Stimulated activated CD4-positive, alpha-beta T cell treated with anti-CD3 and anti-CD28 coated beads, Interleukin-2, amount 100 ng/mL, for 4 hours (primary cell): ENCODE measurements at regions not wholly inside any gene's neighbourhood (a gene's known extent, or its start where the extent isn't known, plus 50 kb on each side); places are given as distances from the start of the nearest gene placed in this dataset.
"Not testable (repeated sequence)": the region's sequence is repeated elsewhere in the genome, so short reads cannot be mapped to it uniquely, and the experiment has no call there.

Source experiments
- DNase-seq: peaks from one replicate; pipeline ENCODE4 v3.0.0-alpha.2; 2020; ENCODE audit warnings: low read depth

DNA sequence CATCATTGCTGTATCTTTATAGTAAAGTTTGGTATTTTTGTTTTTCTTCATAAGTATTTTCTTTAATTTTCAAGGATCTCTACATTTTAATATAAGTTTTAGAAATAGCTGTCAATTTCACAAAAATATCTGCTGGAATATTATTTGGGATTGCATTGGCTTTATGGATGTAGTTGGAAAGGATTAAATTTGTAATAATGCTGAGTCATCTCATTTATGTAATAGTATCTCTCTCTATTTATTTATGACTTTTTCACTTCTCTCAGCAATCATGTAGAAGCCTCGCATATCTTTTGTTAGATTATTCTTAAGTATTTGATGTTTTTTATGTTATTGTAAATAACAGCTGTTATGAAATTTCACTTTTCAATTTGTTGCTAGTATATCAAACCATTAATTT, 223.1 kb upstream of the POGK start:
- DNase-seq, result no peak

DNA sequence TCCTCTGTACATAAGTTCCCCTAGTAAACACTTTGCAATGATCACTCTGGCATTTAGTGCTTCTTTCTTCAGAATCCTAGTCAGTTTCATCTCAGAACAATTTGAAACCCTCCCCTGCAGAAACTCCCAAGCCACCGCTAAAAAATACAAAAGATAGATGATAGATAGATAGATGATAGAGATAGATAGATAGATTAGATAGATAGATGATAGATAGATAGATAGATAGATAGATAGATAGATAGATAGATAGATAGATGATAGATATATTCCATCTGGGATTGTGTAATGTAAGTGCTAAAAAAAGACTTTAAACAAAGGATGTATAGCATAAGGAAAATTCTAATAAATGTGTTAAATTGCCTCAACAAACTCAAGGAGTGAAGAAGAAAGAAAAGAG, 212.6 kb upstream of the POGK start:
- no peak for DNase-seq

DNA sequence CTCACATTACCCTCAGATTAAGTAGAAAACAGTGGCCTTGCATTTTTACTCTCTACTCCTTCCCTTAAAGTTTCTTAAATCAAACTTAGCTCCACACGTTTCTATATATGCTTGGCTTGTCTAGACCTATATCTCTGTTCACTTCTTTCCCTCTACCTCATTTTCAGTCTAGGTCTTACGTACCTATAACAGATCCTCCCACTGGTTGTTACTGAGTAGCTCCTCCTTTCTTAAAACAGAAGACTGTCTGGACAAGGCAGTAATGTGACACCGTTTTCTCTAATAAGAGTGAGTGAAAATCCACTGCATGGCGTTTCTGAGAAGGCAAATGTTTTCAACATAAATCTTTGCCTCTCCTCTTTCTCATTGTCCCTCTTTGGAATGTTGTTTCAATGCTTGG, 211.7 kb upstream of the POGK start:
- no peak for DNase-seq

DNA sequence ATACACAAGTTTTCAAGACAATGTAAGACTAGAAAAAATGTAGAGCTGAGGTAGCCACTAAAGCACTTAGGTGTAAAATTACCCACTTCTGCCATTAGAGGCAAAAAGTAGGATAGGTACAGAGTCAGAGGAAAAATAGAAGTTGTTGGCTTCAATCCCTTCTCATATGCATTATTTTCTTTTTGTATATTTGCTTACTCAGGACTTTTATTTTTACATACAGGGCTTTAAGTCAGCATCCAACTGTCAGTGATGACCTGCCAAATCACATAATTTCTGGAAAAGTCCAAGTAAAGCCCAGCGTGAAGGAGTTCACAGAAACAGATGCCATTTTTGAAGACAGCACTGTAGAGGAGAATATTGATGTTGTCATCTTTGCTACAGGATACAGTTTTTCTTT, 211.0 kb upstream of the POGK start:
- no peak for DNase-seq

DNA sequence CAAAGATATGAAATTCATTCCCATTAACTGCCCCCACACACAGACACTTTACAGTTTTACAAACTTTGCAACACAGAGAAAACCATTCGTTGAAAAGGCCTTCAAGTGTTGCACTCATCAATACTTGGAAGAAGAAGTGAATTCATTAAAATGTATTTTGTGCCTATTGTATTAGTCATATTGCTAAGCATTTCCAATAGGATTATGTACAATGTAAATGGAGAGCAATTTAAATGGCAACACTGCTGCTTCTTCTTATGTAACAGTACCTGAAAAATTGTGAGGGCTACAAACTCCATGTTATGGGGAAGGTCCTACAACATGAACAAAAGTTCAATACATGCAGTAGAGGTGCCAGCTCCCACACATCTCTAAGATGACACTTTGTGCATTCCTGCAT, 209.3 kb upstream of the POGK start:
- DNase-seq, result no peak

DNA sequence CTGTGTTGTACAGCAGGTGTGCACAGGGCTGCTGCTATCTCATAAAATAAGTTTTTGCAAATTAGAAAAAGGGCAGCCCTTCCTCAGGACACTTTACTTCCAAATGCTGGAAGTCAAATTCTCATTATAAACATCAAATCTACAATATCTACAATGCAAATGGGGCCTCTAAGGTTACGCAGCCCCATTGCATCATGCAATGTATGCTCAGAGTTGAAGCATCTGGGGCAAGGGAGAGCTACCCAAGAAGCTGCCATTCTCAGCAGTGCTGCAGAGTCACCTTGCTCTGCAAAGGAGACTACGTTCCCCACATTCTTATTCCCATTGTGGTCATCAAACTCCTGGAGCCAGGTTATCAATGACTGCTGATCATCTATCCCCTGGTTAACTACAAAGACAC, 208.9 kb upstream of the POGK start:
- no peak for DNase-seq

DNA sequence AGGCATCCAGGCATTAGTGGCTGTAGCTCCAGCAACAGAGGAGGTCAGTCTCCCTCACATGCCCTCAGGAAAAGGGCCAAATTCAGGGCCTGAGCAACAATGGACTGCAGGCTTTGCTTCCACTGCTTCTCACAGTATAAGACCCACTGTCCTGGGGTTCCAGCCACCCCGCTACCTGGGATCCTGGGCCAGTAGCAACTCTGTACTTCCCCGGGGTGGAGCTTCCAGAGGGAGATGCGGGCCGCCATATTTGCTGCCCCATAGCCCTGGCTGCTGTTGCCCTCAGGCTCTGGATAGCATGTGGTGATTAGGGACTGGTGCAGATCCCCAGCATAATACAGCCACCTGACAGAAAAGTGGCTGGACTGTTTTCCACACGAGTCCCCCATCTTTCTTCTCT, 201.1 kb upstream of the POGK start:
- no peak for DNase-seq

DNA sequence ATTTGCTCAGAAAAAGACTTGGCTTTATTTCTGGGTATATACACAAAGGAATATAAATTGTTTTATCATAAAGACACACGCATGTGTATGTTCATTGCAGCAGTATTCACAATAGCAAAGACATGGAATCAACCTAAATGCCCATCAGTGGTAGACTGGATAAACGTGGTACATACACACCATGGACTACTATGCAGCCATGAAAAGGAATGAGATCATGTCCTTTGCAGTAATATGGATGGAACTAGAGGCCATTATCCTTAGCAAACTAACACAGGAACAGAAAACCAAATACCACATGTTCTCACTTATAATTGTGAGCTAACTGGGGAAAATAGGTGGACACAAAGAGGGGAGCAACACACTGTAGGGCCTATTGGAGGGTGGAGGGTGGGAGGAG, 182.0 kb upstream of the POGK start:
- not testable (repeated sequence) for DNase-seq

DNA sequence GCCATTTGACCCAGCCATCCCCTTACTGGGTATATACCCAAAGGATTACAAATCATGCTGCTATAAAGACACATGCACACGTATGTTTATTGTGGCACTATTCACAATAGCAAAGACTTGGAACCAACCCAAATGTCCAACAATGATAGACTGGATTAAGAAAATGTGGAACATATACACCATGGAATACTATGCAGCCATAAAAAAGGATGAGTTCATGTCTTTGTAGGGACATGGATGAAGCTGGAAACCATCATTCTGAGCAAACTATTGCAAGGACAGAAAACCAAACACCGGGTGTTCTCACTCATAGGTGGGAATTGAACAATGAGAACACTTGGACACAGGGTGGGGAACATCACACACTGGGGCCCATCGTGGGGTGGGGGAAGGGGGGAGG, 172.5 kb upstream of the POGK start:
- DNase-seq, result not testable (repeated sequence)

DNA sequence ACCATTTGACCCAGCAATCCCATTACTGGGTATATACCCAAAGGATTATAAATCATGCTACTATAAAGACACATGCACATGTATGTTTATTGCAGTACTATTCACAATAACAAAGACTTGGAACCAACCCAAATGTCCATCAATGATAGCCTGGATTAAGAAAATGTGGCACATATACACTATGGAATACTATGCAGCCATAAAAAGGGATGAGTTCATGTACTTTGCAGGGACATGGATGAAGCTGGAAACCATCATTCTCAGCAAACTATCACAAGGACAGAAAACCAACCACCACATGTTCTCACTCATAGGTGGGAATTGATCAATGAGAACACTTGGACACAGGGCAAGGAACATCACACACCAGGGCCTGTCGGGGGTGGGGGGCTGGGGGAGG, 171.7 kb upstream of the POGK start:
- not testable (repeated sequence) for DNase-seq

DNA sequence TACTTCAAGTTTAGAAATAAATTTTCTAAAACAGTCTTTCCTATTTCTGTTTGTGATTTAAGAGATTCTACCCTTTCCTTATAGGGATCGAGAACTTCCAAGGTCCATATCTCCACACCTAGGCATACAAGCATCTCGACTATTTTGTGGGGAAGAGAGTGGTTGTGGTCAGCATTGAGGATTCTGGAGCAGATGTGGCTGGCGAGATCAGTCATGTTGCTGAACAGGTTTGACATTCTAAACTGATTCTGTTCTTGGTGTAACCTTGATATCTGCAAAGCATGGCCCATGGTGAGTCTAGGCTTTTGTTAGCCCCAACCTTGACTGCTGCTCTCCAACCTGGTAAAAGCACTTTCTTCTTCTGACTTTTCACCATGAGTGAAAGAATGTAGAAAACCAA, 167.6 kb upstream of the POGK start:
- no peak for DNase-seq

DNA sequence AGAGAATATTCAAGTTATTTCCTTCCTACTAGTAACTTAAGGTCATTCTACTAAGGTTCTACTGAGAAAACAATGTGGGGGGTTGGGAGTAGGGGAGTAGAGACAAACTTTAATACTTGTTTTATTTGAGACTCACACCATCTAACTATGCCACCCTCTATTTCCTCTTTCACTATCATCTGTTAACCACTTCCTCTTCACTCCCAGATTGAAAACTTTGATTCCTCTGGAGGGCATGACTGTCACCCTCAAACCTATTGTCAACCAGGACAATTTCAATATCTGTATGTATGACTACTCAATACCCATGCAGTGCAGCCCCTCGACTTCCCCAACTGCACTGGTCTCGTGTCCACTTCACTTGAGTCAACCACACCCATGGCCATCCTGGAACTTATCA, 165.6 kb upstream of the POGK start:
- DNase-seq, result no peak

DNA sequence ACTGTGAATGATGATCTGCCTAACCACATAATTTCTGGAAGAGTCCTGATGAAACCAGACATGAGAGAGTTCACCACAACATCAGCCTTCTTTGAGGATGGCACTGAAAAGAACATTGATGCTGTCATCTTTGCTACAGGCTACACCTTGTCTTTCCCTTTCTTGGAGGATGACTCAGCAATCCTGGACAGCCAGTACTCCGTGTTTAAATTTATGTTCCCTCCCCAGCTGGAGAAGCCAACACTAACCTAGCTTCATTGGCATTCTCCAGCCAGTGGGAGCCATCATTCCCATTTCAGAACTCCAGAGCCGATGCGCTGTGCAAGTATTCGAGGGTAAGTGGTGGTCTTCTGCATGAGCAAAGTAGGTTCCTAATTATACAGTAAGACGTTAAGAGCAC, 164.1 kb upstream of the POGK start:
- DNase-seq, result no peak

DNA sequence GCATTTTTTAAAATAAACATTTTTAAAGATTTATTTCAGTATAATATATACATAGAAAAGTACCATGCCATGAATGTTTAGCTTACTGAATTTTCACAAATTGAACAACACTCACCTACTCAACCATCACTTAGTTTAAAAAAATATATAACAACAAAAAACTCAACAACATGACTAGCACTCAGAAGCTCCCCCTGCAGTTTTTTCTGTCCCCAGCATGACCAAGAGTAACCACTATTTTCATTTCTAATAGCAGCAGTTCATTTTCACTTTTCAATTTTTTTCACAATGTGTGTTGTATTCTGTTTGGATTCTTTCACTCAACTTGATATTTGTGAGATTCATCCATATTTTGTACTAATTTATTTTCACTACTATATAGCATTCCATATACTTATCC, 162.3 kb upstream of the POGK start:
- DNase-seq, result no peak

DNA sequence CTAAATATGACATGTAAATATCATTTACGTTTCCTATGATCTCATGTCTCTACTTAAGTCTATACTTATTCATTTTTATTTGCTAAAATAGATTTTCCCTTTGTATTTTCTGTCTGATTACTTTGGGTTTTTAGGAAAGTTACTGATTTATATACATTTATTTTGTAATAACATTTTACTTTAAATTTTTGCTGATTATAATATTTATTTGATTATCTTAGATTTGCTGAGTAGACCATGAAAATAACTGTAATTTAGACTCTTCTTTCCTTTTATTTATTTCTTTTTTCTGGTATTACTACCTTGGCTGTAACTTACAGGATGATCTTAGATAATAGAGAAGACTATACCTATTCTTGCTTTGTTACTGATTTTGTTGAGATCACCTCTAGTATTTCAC, 159.9 kb upstream of the POGK start:
- DNase-seq, result no peak

DNA sequence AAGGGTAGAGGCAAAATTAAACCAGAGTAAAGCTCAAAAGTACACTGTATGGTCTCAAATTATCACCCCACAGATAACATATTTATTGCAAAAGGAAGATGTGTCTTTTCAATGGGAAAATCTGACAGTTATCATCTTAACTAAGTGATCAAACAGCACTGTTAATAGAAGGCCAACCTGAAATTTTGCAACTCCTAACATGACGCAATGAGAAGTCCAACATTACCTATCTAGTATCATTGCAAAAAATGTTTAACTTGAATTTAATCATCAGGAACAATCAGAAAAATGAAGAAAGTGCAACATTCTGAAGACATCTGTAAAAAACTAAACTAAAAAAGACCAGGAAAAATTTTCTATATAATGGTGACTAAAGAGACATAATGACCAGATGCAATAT, 156.7 kb upstream of the POGK start:
- no peak for DNase-seq

DNA sequence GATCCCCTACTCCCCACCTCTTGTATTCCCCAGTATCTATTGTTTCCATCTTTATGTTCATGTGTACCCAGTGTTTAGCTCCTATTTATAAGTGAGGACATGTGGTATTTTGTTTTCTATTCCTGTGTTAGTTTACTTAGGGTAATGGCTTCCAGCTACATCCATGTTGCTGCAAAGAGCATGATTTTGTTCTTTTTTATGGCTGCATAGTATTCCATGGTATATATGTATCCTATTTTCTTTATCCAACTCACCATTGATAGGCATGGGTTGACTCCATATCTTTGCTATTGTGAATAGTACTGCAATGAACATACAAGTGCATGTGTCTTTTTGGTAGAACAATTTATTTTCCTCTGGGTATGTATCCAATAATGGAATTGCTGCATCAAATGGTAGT, 154.6 kb upstream of the POGK start:
- DNase-seq, result not testable (repeated sequence)

DNA sequence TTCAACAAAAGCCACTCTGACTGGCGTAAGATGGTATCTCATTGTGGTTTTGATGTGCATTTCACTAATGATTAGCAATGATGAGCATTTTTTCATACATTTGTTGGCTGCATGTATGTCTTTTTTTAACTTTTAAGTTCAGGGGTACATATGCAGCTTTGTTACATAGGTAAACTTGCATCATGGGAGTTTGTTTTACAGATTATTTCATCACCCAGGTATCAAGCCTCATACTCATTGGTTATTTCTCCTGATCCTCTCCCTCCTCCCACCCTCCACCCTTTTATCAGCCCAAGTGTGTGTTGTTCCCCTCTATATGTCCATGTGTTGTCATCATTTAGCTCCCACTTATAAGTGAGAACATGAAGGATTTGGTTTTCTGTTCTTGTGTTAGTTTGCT, 154.1 kb upstream of the POGK start:
- DNase-seq, result no peak

DNA sequence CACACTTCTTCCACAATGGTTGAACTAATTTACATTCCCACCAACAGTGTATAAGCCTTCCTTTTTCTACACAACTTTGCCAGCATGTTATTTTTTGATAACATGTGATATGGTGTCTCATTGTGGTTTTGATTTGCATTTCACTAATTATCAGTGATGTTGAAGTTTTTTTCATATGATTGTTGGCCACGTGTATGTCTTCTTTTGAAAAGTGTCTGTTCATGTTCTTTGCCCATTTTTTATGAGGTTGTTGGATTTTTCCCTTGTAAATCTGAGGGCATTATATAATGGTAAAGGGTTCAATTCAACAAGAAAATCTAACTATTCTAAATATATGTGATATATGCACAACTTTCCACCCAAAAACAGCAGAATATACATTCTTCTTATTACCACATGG, 153.4 kb upstream of the POGK start:
- not testable (repeated sequence) for DNase-seq

DNA sequence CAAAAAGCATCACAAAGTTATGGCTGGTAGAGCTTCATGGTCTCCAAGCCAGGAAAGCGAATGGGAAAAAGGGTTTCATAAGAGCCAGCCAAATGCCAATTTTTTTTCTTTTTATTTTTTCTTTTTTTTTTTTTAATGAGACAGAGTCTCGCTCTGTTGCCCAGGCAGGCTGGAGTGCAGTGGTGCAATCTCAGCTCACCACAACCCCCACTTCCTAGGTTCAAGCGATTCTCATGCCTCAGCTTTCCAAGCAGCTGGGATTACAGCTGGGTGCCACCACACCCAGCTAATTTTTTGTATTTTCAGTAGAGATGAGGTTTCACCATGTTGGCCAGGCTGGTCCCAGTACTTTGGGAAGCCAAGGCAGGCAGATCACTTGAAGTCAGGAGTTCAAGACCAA, 148.7 kb upstream of the POGK start:
- DNase-seq, result not testable (repeated sequence)

DNA sequence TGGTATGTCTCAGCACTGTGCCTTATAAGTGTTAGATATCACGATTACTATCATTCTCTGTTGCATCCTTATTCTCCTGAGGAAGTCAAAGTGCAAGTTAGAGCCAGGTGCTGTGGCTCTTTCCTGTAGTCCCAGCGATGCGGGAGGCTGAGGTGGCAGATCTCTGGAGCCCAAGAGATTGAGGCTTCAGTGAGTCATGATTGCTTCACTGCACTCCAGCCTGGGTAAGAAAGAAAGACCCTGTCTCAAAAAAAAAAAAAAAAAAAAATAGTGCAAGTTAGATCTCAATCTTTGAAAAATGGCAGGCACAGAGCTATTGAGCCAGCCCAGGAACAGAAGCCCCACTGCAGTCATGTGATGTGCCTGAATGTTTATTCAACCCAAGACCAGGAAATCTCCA, 147.8 kb upstream of the POGK start:
- DNase-seq, result no peak

DNA sequence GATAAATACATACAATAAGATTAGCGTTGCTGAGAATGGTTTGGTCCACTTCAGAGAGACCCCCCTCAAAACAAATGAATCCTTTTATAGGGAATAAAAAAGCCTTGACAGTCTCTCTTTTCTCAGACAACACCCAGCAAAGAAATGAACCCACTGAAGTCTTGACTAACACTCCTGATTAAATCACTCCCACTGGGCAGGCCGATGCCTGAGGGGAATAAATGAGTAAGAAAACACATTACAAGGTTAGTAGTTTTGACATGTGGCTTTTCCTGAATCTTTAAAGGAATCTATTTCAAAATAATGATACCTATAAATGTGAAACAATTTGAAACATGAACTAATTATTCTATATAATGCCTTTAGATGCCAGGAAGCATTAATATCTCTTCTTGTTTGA, 146.9 kb upstream of the POGK start:
- no peak for DNase-seq

DNA sequence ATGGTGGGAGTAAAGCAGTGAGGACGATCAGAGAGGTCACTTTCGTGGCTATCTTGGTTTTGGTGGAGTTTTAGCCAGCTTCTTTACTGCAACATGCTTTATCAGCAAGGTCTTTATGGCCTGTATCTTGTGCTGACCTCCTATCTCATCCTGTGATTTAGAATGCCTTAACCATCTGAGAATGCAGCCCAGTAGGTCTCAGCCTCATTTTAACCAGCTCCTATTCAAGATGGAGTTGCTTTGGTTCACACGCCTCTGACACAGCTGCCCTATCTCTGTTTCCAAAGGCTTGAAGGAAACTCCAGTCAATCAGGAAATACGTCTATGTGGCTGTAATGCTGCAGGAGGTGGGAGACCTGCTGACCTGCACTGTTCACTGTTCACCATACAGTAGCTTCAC, 146.1 kb upstream of the POGK start:
- no peak for DNase-seq

DNA sequence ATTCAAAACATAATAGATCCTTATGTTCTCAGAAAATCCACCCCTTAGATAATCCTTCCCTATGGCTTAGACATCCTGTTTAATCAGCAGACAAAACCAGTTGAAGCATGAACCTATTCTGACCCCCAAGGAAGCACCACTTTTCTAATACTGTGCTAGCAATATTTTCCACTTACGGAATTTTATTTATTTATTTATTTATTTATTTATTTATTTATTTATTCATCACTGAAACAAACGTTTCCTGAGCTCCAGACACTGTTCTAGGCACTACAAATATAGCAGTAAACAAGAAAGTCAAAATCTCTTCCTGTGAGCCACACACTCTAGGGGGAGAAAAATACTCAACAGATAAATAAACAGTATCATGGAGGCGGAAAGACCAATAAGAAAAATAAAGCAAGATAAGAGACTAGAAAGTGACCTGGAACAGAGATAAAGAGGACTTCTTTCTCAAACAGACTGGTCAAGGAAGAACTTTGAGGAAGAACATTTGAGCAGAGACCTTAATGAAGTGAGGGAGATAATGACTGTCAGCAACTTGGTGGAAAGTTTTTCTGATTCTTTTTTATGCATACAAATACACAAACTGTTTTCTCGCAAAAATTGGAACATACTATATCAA, 145.5 kb upstream of the POGK start:
- DNase-seq, result no peak

DNA sequence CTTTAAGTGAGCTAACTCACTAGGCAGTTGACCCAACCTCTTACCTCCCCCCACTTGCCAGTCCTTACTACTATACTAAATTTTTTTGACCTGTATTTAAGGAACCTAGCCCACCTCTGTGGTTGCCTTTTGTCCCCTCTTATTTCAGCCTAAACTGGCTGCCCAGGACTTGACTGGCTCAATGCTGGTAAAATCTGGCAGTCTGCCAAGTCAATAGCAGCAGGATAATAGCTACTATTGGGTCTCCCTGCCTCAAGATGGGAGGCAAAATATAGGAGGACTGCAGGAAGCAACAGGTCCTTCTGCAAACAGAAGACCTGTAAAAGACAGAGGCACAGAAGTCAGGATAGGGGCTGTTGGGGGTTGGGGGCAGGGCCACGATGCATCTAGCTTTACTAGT, 144.2 kb upstream of the POGK start:
- DNase-seq, result no peak
